Immature natural killer cell (primary cell): ENCODE measurements at regions not wholly inside any gene's neighbourhood (a gene's known extent, or its start where the extent isn't known, plus 50 kb on each side); places are given as distances from the start of the nearest gene placed in this dataset.
"Not testable (repeated sequence)": the region's sequence is repeated elsewhere in the genome, so short reads cannot be mapped to it uniquely, and the experiment has no call there.

Experiments
- DNase-seq, 3 donors: peaks; one replicate each; pipeline ENCODE4 v3.0.0; 2022; ENCODE audit warnings: mixed read lengths in 1 of 3
- H3K27ac Mint-ChIP-seq, 6 donors: one replicate each; pipeline ENCODE4 v1.8.0; 2020; ENCODE audit warnings: mixed read lengths in 6 of 6, mild to moderate bottlenecking in 5 of 6, inconsistent platforms in 4 of 6, moderate library complexity in 3 of 6
- H3K27me3 Mint-ChIP-seq, 3 donors: one replicate each; pipeline ENCODE4 v1.8.0; 2020 to 2021; ENCODE audit warnings: low read depth in 3 of 3, mild to moderate bottlenecking in 3 of 3, mixed read lengths in 3 of 3, moderate library complexity in 3 of 3, inconsistent platforms in 1 of 3
- H3K36me3 Mint-ChIP-seq, 3 donors: one replicate each; pipeline ENCODE4 v1.8.0; 2020; ENCODE audit warnings: mixed read lengths in 3 of 3, inconsistent platforms in 2 of 3, mild to moderate bottlenecking in 2 of 3
- H3K4me1 Mint-ChIP-seq, 2 donors: one replicate each; pipeline ENCODE4 v1.8.0; 2020; ENCODE audit warnings: inconsistent platforms in 2 of 2, mild to moderate bottlenecking in 2 of 2, mixed read lengths in 2 of 2, moderate library complexity in 1 of 2
- H3K4me3 Mint-ChIP-seq, 5 donors: one replicate each; pipeline ENCODE4 v1.8.0; 2020; ENCODE audit warnings: mild to moderate bottlenecking in 5 of 5, mixed read lengths in 5 of 5, inconsistent platforms in 3 of 5, moderate library complexity in 3 of 5
- H3K9me3 Mint-ChIP-seq, 6 donors: one replicate each; pipeline ENCODE4 v1.8.0; 2020; ENCODE audit warnings: mild to moderate bottlenecking in 6 of 6, mixed read lengths in 6 of 6, inconsistent platforms in 4 of 6, moderate library complexity in 3 of 6

GRCh38 chr12:89151536-89151935 lies 200.8 kb downstream of the DUSP6 start:
- peaks cover 0 to 5% (median 5%) of the 10 kb centered on the region in 3 donors for H3K27me3 Mint-ChIP-seq
- H3K36me3 Mint-ChIP-seq, result peaks cover 0 to 4% (median 0%) of the 10 kb centered on the region in 3 donors
- H3K4me3 Mint-ChIP-seq, result no peak overlapping the region
- DNase-seq, result no peak
- no peak overlapping the region for H3K27ac Mint-ChIP-seq
- H3K4me1 Mint-ChIP-seq, result no peaks in the 10 kb centered on the region
- H3K9me3 Mint-ChIP-seq, result peaks cover 0 to 2% (median 0%) of the 10 kb centered on the region in 6 donors

- H3K9me3 Mint-ChIP-seq, H3K4me1 Mint-ChIP-seq, H3K36me3 Mint-ChIP-seq, H3K4me3 Mint-ChIP-seq, H3K27ac Mint-ChIP-seq, DNase-seq, H3K27me3 Mint-ChIP-seq: not testable (repeated sequence)
Measured at GRCh38 chr12:89150789-89151188, 201.5 kb downstream of the DUSP6 start.

GRCh38 chr12:89140602-89141238 lies 211.6 kb downstream of the DUSP6 start:
- H3K4me1 Mint-ChIP-seq, result no peaks in the 10 kb centered on the region
- H3K27ac Mint-ChIP-seq, result no peak overlapping the region
- H3K4me3 Mint-ChIP-seq, result no peak overlapping the region
- DNase-seq, result no peak
- H3K9me3 Mint-ChIP-seq, result no peaks in the 10 kb centered on the region
- H3K36me3 Mint-ChIP-seq, result no peaks in the 10 kb centered on the region
- H3K27me3 Mint-ChIP-seq, result peaks cover 0 to 4% (median 0%) of the 10 kb centered on the region in 3 donors

- Mint-ChIP-seq H3K9me3 (no peaks in the 10 kb centered on the region), H3K27ac (no peak overlapping the region), H3K4me1 (no peaks in the 10 kb centered on the region), H3K27me3 (peaks cover 0 to 4% (median 0%) of the 10 kb centered on the region in 3 donors), H3K4me3 (no peak overlapping the region), H3K36me3 (no peaks in the 10 kb centered on the region)
- DNase-seq, result no peak
Measured at GRCh38 chr12:89140141-89140540, 212.2 kb downstream of the DUSP6 start.

- Mint-ChIP-seq H3K27me3 (peaks cover 0 to 4% (median 0%) of the 10 kb centered on the region in 3 donors), H3K27ac (no peak overlapping the region)
Measured at GRCh38 chr12:89139390-89139789, 212.9 kb downstream of the DUSP6 start.

GRCh38 chr12:89138048-89138852 lies 214.1 kb downstream of the DUSP6 start:
- Mint-ChIP-seq H3K27me3 (peaks cover 1 to 4% (median 2%) of the 10 kb centered on the region in 3 donors), H3K4me1 (no peaks in the 10 kb centered on the region), H3K9me3 (no peaks in the 10 kb centered on the region), H3K4me3 (no peak overlapping the region), H3K27ac (no peak overlapping the region), H3K36me3 (no peaks in the 10 kb centered on the region)
- no peak for DNase-seq

More at GRCh38 chr12:89139390-89139789, 212.9 kb downstream of the DUSP6 start:
- DNase-seq, result no peak
- no peaks in the 10 kb centered on the region for H3K9me3 Mint-ChIP-seq
- H3K36me3 Mint-ChIP-seq, result no peaks in the 10 kb centered on the region
- H3K4me1 Mint-ChIP-seq, result no peaks in the 10 kb centered on the region
- H3K4me3 Mint-ChIP-seq, result no peak overlapping the region

- no peak for DNase-seq
- Mint-ChIP-seq H3K27me3 (peaks cover 0 to 2% (median 1%) of the 10 kb centered on the region in 3 donors), H3K4me1 (no peaks in the 10 kb centered on the region), H3K27ac (no peak overlapping the region), H3K9me3 (no peaks in the 10 kb centered on the region), H3K4me3 (no peak overlapping the region), H3K36me3 (no peaks in the 10 kb centered on the region)
Measured at GRCh38 chr12:89135976-89136634, 216.2 kb downstream of the DUSP6 start.

GRCh38 chr12:89134213-89134770 lies 218.0 kb downstream of the DUSP6 start:
- H3K27ac Mint-ChIP-seq, result no peak overlapping the region
- no peaks in the 10 kb centered on the region for H3K36me3 Mint-ChIP-seq
- H3K4me3 Mint-ChIP-seq, result no peak overlapping the region
- H3K9me3 Mint-ChIP-seq, result no peaks in the 10 kb centered on the region
- no peaks in the 10 kb centered on the region for H3K4me1 Mint-ChIP-seq
- H3K27me3 Mint-ChIP-seq, result peaks cover 0 to 2% (median 1%) of the 10 kb centered on the region in 3 donors
- no peak for DNase-seq

GRCh38 chr12:89129167-89129870 lies 223.0 kb downstream of the DUSP6 start:
- no peaks in the 10 kb centered on the region for H3K9me3 Mint-ChIP-seq

GRCh38 chr12:89126712-89127111 lies 225.6 kb downstream of the DUSP6 start:
- Mint-ChIP-seq H3K27me3 (no peaks in the 10 kb centered on the region), H3K27ac (no peak overlapping the region), H3K4me1 (no peaks in the 10 kb centered on the region), H3K9me3 (no peaks in the 10 kb centered on the region), H3K36me3 (no peaks in the 10 kb centered on the region), H3K4me3 (no peak overlapping the region)
- DNase-seq, result no peak

More at GRCh38 chr12:89129167-89129870, 223.0 kb downstream of the DUSP6 start:
- no peak for DNase-seq
- H3K27me3 Mint-ChIP-seq, result peaks cover 0 to 2% (median 1%) of the 10 kb centered on the region in 3 donors
- H3K4me3 Mint-ChIP-seq, result no peak overlapping the region
- no peaks in the 10 kb centered on the region for H3K4me1 Mint-ChIP-seq
- no peaks in the 10 kb centered on the region for H3K36me3 Mint-ChIP-seq
- H3K27ac Mint-ChIP-seq, result no peak overlapping the region

- Mint-ChIP-seq H3K9me3 (no peaks in the 10 kb centered on the region), H3K27ac (no peak overlapping the region), H3K4me3 (no peak overlapping the region), H3K27me3 (no peaks in the 10 kb centered on the region), H3K36me3 (peaks cover 0 to 5% (median 0%) of the 10 kb centered on the region in 3 donors), H3K4me1 (no peaks in the 10 kb centered on the region)
- DNase-seq, result no peak
Measured at GRCh38 chr12:89122852-89123251, 229.4 kb downstream of the DUSP6 start.

- Mint-ChIP-seq H3K27ac (no peak overlapping the region), H3K4me1 (no peaks in the 10 kb centered on the region), H3K4me3 (no peak overlapping the region), H3K36me3 (peaks cover 0 to 5% (median 0%) of the 10 kb centered on the region in 3 donors), H3K27me3 (peaks cover 0 to 4% (median 0%) of the 10 kb centered on the region in 3 donors), H3K9me3 (no peaks in the 10 kb centered on the region)
- no peak for DNase-seq
Measured at GRCh38 chr12:89117448-89118034, 234.8 kb downstream of the DUSP6 start.

GRCh38 chr12:89111964-89112363 lies 240.3 kb downstream of the DUSP6 start:
- no peaks in the 10 kb centered on the region for H3K9me3 Mint-ChIP-seq
- peaks cover 2 to 4% (median 2%) of the 10 kb centered on the region in 3 donors for H3K27me3 Mint-ChIP-seq
- H3K27ac Mint-ChIP-seq, result no peak overlapping the region
- no peak for DNase-seq
- H3K4me3 Mint-ChIP-seq, result no peak overlapping the region
- no peaks in the 10 kb centered on the region for H3K4me1 Mint-ChIP-seq
- H3K36me3 Mint-ChIP-seq, result peaks cover 0 to 4% (median 0%) of the 10 kb centered on the region in 3 donors
